ACHN (cell line): ENCODE measurements at regions not wholly inside any gene's neighbourhood (a gene's known extent, or its start where the extent isn't known, plus 50 kb on each side); places are given as distances from the start of the nearest gene placed in this dataset.
A peak's percentile ranks its signal among the peaks of the same experiment; 100 is the strongest.
"Not testable (repeated sequence)": the region's sequence is repeated elsewhere in the genome, so short reads cannot be mapped to it uniquely, and the experiment has no call there.

Experiments used
- DNase-seq: peaks from one replicate; pipeline ENCODE4 v3.0.0-alpha.2; 2015
- in situ Hi-C: cut with HindIII; loops from 2 replicates; pipeline ENCODE4 v1.10.0; 2017; ENCODE audit warnings: low sequenced_read_pairs, low pct_ligation_motif_present, low pct_unique_long_range_greater_than_20kb

DNA sequence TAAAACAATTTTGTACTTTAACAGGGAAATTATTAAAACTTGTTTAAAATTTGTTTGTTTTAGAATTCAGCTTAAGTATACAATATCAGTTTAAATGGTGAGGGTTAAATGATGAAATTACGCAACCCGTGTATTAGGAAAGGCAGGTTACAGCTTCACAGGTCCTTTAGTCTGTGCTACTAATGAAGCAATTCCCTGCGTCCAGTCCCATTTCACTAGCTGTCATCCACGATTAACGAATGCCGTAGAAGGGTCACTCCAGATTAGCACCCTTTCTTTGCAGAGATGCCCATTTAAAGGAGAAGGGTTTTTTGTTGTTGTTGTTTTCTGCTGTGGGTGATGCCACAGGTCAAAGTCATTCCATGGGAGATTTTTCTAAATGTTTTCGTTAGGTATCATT lies 457.6 kb upstream of the SLC10A2 start:
- in situ Hi-C loops, result no loop called here
- DNase-seq, result no peak

DNA sequence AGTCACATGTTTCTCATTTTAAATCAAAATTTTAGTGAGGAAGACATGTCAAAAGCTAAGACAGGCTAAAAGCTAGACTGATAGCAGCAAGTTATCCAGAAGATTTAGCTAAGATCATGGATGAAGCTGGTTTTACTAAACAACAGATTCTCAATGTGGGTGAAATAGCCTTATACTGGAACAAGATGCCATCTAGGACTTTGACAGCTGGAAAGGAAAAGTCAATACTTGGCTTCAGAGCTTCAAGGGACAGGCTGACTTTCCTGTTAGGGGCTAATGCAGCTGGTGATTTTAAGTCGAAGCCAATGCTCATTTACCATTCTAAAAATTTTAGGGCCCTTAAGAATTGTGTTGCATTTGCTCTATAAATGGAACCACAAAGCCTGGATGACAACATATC lies 455.3 kb upstream of the SLC10A2 start:
- DNase-seq, result no peak
- in situ Hi-C loops, result no loop called here

- in situ Hi-C loops, result no loop called here
- DNase-seq, result no peak
These were observed 451.5 kb upstream of the SLC10A2 start for GRCh38 chr13:103517768-103518102.

DNA sequence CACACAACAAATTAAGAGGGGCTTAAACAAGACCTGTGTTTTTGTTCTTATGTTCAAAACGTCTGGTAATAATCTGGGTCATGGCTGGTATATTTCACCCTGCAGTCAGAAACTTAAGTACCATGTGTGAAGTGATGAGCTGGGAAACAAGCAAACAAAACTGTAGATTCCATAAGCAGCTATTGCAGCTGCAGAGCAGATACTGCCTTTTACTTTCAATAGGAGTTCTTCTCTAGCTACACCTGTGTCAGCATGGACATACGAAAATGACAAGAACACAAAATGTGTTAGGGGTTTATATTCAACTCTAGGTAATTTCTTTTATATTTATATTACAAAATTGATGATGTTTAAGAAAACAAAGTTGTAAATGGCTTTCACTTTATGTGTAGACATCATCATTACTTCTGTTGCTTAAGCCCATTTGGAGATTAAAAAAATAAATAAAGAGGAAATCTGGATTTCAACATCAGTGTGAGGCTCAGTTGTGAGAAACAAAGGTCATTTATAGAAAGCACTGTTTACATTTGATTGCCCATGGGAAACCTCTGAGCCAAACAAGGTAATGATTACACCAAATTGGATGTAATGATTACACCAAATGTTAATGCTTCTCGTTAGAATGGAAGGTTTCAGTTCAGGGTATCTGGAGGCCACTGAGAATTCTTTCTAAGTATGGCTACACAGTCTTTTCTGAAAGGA lies 451.0 kb upstream of the SLC10A2 start:
- in situ Hi-C loops, result no loop called here

DNA sequence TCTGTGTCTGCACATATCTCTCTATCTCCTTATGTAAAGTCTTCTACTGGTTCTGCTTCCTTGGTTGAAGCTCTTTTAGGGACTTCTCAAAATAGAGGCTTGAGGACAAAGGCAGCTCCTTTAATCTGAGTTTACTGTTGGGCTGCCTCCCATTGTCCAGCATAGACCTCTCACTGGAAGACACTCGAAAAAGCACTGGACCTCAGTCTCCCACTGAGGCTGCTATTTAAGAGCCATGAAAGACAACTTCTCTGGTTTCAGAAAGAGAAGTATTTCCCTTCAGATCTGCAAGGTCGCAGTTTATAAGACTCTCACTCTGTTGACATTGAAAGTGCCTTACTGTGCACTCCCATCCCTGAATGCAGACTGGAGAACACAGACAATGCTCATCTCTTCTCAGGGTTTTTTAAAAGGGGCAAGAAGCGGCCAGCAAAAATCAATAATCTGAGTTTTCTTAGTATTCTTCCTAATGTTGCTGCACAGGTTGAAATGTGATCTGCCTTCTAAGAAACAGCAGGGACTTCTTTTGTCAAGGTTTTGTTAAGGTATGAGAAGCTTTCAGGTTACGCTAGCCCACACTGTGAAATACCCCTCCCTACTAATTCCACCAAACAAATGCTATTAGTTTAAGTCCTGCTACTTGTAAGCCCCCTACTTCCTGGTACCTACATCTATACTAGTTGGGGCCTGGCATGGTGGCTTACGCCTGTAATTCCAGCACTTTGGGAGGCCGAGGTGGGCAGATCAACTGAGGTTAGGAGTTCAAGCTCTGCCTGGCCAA lies 450.0 kb upstream of the SLC10A2 start:
- in situ Hi-C loops, result no loop called here
- DNase-seq, result no peak

More for the DNA sequence above, 451.0 kb upstream of the SLC10A2 start:
- DNase-seq, result peak; percentile 0

- in situ Hi-C loops, result no loop called here
- no peak for DNase-seq
These were observed 449.2 kb upstream of the SLC10A2 start for GRCh38 chr13:103515410-103515809.

DNA sequence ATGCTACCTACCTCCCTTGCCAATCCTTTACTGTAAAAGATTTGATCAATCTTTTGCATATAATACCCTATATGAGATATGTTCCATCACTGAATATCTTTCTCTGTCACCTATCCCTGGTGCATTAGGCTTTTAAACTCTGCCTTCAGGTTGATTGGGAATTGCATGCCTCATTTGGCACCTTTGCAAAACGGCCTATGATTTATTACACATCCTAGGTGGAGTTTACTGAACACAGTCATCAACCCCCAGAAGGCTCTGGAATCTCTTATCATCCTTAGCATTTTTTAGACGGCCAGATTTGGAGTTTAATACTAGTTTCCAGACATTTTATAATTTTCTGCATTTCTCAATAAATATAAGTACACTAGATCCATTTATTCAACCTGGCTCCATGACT lies 448.4 kb upstream of the SLC10A2 start:
- DNase-seq, result no peak

DNA sequence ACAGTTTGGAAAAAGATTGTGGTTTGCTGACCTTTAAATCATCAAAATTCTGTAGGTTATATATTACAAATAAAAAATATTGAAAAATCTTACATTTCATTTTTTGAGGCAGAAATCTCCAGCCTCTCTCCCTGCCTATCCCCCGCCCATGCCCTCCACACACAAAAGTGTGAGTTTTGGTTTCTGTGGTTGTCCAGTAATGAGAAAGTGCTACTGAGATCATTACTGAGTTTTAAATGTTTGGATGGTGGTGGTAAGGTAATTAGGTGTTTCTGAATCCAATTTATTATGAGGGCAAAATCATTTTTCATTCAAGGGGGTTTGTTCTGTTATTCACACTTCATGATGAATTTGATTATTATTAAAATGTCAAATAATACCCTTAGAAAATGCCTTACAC lies 448.0 kb upstream of the SLC10A2 start:
- DNase-seq, result no peak
- in situ Hi-C loops, result no loop called here

More for the DNA sequence above, 448.4 kb upstream of the SLC10A2 start:
- in situ Hi-C loops, result no loop called here

DNA sequence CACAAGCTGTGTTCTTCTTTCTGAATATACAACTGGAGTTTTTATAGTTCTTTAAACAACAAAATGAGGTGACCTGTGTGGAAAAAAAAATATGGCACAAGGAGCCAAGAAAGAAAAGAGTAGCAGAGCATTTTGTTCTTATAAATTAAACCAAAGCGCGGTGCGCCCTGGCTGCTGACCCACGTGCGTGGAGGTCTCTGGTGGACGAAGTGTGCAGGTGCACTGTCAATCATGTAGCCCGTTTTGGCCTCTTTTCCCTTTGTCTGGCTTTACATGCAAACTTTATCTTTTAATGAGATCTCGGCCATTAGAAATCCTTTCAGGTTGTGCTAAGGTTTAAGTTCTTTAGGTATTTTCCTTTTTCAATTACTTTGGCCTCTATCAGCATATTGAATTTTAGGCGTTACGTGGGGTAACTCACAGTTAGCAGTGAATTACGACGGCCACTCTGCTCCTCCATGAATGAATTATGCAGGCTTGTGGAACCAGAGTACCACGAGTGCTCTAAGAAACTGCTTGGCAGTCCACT lies 443.9 kb upstream of the SLC10A2 start:
- DNase-seq, result no peak
- in situ Hi-C loops, result no loop called here

GRCh38 chr13:103497404-103497803 lies 431.2 kb upstream of the SLC10A2 start:
- DNase-seq, result no peak
- in situ Hi-C loops, result no loop called here

- in situ Hi-C loops, result no loop called here
These were observed 421.6 kb upstream of the SLC10A2 start for GRCh38 chr13:103487841-103488240.

DNA sequence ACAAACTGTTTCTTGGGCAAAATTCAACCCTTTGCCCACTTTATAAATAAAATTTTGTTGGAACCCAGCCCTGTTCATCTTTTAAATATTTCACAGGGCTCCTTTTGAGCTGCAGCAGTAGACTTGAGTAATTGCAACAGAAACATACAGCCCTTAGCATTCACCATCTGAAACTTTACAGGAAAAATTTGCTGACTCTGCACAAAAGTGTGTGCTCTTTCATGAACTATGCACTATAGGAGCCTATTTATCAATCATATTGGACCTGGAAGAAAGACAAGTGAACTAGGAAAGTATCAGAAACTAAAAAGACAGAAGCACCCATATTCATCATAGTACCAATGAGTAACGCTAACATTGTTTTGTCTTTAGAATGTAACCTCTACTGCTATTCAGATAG lies 406.9 kb upstream of the SLC10A2 start:
- DNase-seq, result no peak
- in situ Hi-C loops, result no loop called here

More at GRCh38 chr13:103487841-103488240, 421.6 kb upstream of the SLC10A2 start:
- no peak for DNase-seq

GRCh38 chr13:103471896-103472295 lies 405.7 kb upstream of the SLC10A2 start:
- in situ Hi-C loops, result no loop called here
- DNase-seq, result no peak

DNA sequence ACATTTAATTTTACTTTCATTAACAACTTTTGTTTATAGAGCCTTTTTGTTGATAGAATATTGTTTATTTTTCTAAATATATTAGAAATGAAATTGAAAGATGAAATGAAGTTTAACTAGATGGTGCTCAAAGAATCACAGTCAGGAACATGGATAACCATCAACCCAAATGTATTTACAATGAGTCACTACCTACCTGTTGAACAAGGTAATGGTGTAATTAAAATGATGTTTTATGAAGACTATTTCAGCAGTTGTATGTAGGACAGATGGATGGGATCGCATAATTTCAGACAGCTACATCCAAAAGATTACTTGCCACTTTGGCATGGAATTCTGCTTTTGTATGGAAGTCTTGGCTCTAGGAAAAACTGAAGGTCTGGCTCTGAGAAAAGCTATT lies 403.6 kb upstream of the SLC10A2 start:
- in situ Hi-C loops, result no loop called here

GRCh38 chr13:103466761-103467160 lies 400.5 kb upstream of the SLC10A2 start:
- DNase-seq, result no peak
- in situ Hi-C loops, result no loop called here

More for the DNA sequence above, 403.6 kb upstream of the SLC10A2 start:
- DNase-seq, result no peak

GRCh38 chr13:103460246-103460645 lies 394.0 kb upstream of the SLC10A2 start:
- DNase-seq, in situ Hi-C loops: not testable (repeated sequence)

DNA sequence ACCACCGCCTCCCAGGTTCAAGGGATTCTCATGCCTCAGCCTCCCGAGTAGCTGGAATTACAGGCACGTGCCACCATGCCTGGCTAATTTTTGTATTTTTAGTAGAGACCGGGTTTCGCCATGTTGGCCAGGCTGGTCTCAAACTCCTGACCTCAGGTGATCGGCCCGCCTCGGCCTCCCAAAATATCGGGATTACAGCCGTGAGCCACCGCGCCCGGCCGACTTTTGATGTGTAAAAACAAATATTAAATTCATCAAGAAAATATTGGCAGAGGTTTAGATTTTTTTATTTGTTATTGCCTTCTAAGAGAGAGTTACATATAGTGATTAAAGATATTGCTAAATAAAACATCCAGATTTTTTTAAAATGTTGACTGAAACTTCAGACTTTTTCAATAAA lies 390.8 kb upstream of the SLC10A2 start:
- DNase-seq, in situ Hi-C loops: not testable (repeated sequence)

DNA sequence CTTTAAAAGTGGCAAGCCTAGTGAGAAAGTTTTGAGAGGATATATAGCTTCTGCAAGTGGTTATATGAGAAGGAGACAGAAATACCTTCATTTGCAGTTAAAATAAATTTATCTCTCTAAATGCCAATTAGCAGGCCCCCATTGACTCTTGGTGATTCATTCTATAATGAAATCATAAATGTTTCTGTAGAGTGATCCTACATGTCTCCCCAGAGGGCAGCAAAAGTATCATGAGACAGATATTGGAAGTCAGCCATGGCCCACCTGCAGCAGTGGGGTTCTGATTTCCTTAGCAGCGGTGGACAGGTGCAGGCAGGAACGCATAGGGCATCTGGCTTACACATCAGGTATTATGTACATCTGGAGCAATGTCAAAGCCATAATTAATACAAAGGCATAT lies 385.4 kb upstream of the SLC10A2 start:
- in situ Hi-C loops, result no loop called here
- no peak for DNase-seq

DNA sequence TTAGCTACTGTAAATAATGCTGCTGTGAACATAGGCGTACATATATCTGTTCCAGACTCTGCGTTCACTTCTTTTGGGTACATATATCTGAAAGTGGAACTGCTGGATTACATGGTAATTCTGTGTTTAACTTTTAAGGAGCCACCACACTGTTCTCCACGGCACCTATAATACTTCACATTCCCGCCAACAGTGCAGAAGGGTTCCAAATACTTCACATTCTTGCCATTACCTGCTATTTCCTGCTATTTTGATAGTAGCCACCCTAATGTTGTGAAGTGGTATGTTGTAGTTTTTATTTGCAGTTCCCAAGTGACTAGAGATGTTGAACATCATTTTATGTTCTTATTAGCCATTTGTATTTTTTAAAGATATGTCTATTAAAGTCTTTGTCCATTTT lies 377.4 kb upstream of the SLC10A2 start:
- in situ Hi-C loops, result no loop called here
- DNase-seq, result no peak

GRCh38 chr13:103437651-103438050 lies 371.4 kb upstream of the SLC10A2 start:
- no peak for DNase-seq
- in situ Hi-C loops, result no loop called here
